Psoas muscle (tissue), 7 donors: ENCODE measurements at regions not wholly inside any gene's neighbourhood (a gene's known extent, or its start where the extent isn't known, plus 50 kb on each side); places are given as distances from the start of the nearest gene placed in this dataset.

Source experiments
- ATAC-seq, 4 donors: fragments of 200-7000 bp; cut with Tn5 transposase; one replicate each; pipeline ENCODE4 v1.9.1; 2020; ENCODE audit warnings: moderate library complexity in 3 of 4, mild to moderate bottlenecking in 2 of 4
- DNase-seq, 2 donors: peaks; one replicate each; pipeline ENCODE4 v3.0.0-alpha.2; 2020
- H3K27ac ChIP-seq: fragments of 200-600 bp; one replicate; pipeline ENCODE4 v1.8.0; 2022
- H3K27me3 ChIP-seq, 3 donors: fragments of 200-600 bp in 1 of 3; one replicate each; pipeline versions ENCODE4 v1.6.1 to v1.8.0; 2013 to 2022; ENCODE audit warnings: low read length in 2 of 3, mild to moderate bottlenecking in 2 of 3, moderate library complexity in 1 of 3; ENCODE audit not compliant: insufficient read depth in 3 of 3
- H3K36me3 ChIP-seq, 2 donors: fragments of 200-600 bp in 1 of 2; one replicate each; pipeline versions ENCODE4 v1.6.1 to v1.8.0; 2013 to 2022; ENCODE audit warnings: low read depth in 1 of 2, mild to moderate bottlenecking in 1 of 2, moderate library complexity in 1 of 2; ENCODE audit not compliant: insufficient read depth in 1 of 2
- H3K4me1 ChIP-seq: fragments of 200-600 bp; one replicate; pipeline ENCODE4 v1.8.0; 2022
- H3K4me3 ChIP-seq: fragments of 200-600 bp; one replicate; pipeline ENCODE4 v1.8.0; 2022; ENCODE audit warnings: mild to moderate bottlenecking
- H3K9me3 ChIP-seq: fragments of 200-600 bp; one replicate; pipeline ENCODE4 v1.8.0; 2022
- CTCF ChIP-seq: fragments of 200-600 bp; IDR thresholded peaks from one replicate; pipeline ENCODE4 v1.8.0; 2022; ENCODE audit warnings: antibody characterized with exemption
- WGBS, 3 donors: extraction: QIAGEN DNeasy Blood & Tissue Kit; methylation state at CpG; one replicate each; pipeline versions ENCODE4 v1.1.6 to v1.1.7; 2013; 5-methylcytosine and 5-hydroxymethylcytosine counted together
- intact Hi-C, 2 donors: fragments of 100-400 bp; cut with DNase I; formaldehyde crosslinking; loops; one replicate each; pipeline versions ENCODE4 v1.11.0 to v1.14.2; 2022
- donor health status: healthy with polysubstance abuse.
- donor health status: DM: no; HTN: no; CAD: no; lungs with moderate emphysema.
- donor health status: Bipolar disorder and iron deficiency.
- donor health status: healthy.
- donor health status: DM: yes; HTN: yes; CAD: no.
- donor health status: DM: no; HTN: no; CAD: no.
- donor health status: DM: yes; HTN: yes; CAD: no.

- no peak for ATAC-seq
- no peaks in the 10 kb centered on the region for H3K27me3 ChIP-seq
- no peaks in the 10 kb centered on the region for H3K36me3 ChIP-seq
- WGBS, 3 donors, result 41 to 45% (median 41%) methylated on average over 1 of the region's 1 CpG
- DNase-seq, result no peak
- no peak for TF ChIP-seq CTCF
- H3K4me3 ChIP-seq, result no peak overlapping the region
- intact Hi-C loops, result no loop called here
- H3K27ac ChIP-seq, result no peak overlapping the region
- no peaks in the 10 kb centered on the region for H3K9me3 ChIP-seq
- H3K4me1 ChIP-seq, result no peaks in the 10 kb centered on the region
Observed at GRCh38 chr16:60510208-60510607, 1526.0 kb downstream of the CDH8 start.

GRCh38 chr16:60491273-60491672 lies 1545.0 kb downstream of the CDH8 start:
- Histone ChIP-seq H3K36me3 (no peaks in the 10 kb centered on the region), H3K27me3 (no peaks in the 10 kb centered on the region), H3K4me1 (no peaks in the 10 kb centered on the region), H3K4me3 (no peak overlapping the region), H3K9me3 (no peaks in the 10 kb centered on the region), H3K27ac (no peak overlapping the region)
- DNase-seq (no peak), ATAC-seq (no peak)
- no peak for TF ChIP-seq CTCF
- intact Hi-C loops, result no loop called here
- 63 to 66% (median 65%) methylated on average over 3 of the region's 3 CpGs for WGBS, 3 donors

- no peak for DNase-seq
- Histone ChIP-seq H3K36me3 (no peaks in the 10 kb centered on the region), H3K4me3 (no peak overlapping the region), H3K27me3 (no peaks in the 10 kb centered on the region), H3K27ac (no peak overlapping the region), H3K9me3 (no peaks in the 10 kb centered on the region), H3K4me1 (no peaks in the 10 kb centered on the region)
- no peak for TF ChIP-seq CTCF
- intact Hi-C loops, result no loop called here
- WGBS, 3 donors, result 61 to 83% (median 81%) methylated on average over 1 of the region's 1 CpG
- no peak for ATAC-seq
Observed at GRCh38 chr16:60485872-60486489, 1550.3 kb downstream of the CDH8 start.

- Histone ChIP-seq H3K4me1 (no peaks in the 10 kb centered on the region), H3K4me3 (no peak overlapping the region), H3K27me3 (no peaks in the 10 kb centered on the region), H3K9me3 (no peaks in the 10 kb centered on the region), H3K27ac (no peak overlapping the region), H3K36me3 (no peaks in the 10 kb centered on the region)
- TF ChIP-seq CTCF, result no peak
- intact Hi-C loops, result no loop called here
- DNase-seq, result no peak
- 71 to 81% (median 76%) methylated on average over 2 of the region's 2 CpGs for WGBS, 3 donors
- no peak for ATAC-seq
Observed at GRCh38 chr16:60484901-60485300, 1551.3 kb downstream of the CDH8 start.

GRCh38 chr16:60481591-60481990 lies 1554.6 kb downstream of the CDH8 start:
- no peak for TF ChIP-seq CTCF
- Histone ChIP-seq H3K9me3 (no peaks in the 10 kb centered on the region), H3K36me3 (no peaks in the 10 kb centered on the region), H3K27ac (no peak overlapping the region), H3K4me1 (no peaks in the 10 kb centered on the region), H3K4me3 (no peak overlapping the region), H3K27me3 (no peaks in the 10 kb centered on the region)
- WGBS, 3 donors, result 26 to 39% (median 28%) methylated on average over 2 of the region's 2 CpGs
- no peak for ATAC-seq
- no peak for DNase-seq
- intact Hi-C loops, result no loop called here
